ENCODE measurements at regions not wholly inside any gene's neighbourhood (a gene's known extent, or its start where the extent isn't known, plus 50 kb on each side); places are given as distances from the start of the nearest gene placed in this dataset.

DNA sequence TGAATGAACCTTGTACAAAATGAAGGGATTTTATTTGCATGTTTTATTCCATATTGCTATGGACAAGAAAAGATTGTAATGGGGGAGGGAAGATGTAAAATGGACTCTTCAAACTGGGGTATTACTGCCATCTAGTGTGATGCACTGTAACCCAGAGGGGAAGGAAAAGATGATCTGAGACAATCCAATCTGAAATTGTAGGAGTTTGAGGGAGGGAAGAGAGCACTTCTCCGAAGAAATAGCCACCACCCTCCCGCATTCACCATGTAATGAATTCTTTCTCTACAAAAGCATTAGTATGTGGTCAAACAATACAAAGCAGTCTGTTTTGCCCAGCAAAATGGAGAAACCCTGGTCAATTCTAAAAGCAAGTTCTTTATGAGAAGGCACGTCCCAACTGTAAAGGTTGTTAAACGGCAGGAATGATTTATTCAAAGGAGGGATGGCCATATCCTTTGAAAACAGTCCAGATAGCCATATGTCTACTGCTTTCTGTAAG, 679.5 kb upstream of the NRSN1 start:
- TF ChIP-seq CTCF (IDR thresholded peaks at IDR 0.05; ENCODE audit: extremely low read depth, low read depth, low read length), result peak; percentile 64
- Histone ChIP-seq H3K79me2 (ENCODE audit: insufficient read depth, low read length) (no peaks in the 10 kb centered on the region), H2AFZ (ENCODE audit: low read length) (peak overlapping the region; percentile 36), H3K4me2 (ENCODE audit: insufficient read depth, low read length) (peak overlapping the region; percentile 4), H3K27me3 (ENCODE audit: insufficient read depth, low read length) (no peaks in the 10 kb centered on the region), H3K4me1 (ENCODE audit: insufficient read depth, low read length) (no peaks in the 10 kb centered on the region), H3K27ac (ENCODE audit: low read depth, low read length) (no peak overlapping the region), H3K36me3 (ENCODE audit: insufficient read depth, low read length) (no peaks in the 10 kb centered on the region), H3K4me3 (ENCODE audit: insufficient read depth, low read length) (no peak overlapping the region), H4K20me1 (ENCODE audit: insufficient read depth, low read length) (no peaks in the 10 kb centered on the region), H3K9me3 (ENCODE audit: low read depth, low read length) (no peaks in the 10 kb centered on the region)
- peak; percentile 13 for DNase-seq (ENCODE audit: insufficient read length, low spot score, missing footprints)

- no peaks in the 10 kb centered on the region for H3K27me3 ChIP-seq (ENCODE audit: insufficient read depth, low read length)
- H2AFZ ChIP-seq (ENCODE audit: low read length), result no peak overlapping the region
- H3K79me2 ChIP-seq (ENCODE audit: insufficient read depth, low read length), result no peaks in the 10 kb centered on the region
- DNase-seq (ENCODE audit: insufficient read length, low spot score, missing footprints), result no peak
- H4K20me1 ChIP-seq (ENCODE audit: insufficient read depth, low read length), result no peaks in the 10 kb centered on the region
- H3K27ac ChIP-seq (ENCODE audit: low read depth, low read length), result no peak overlapping the region
- no peak overlapping the region for H3K4me2 ChIP-seq (ENCODE audit: insufficient read depth, low read length)
- H3K36me3 ChIP-seq (ENCODE audit: insufficient read depth, low read length), result no peaks in the 10 kb centered on the region
- H3K4me1 ChIP-seq (ENCODE audit: insufficient read depth, low read length), result no peaks in the 10 kb centered on the region
- no peak for TF ChIP-seq CTCF (IDR thresholded peaks at IDR 0.05; ENCODE audit: extremely low read depth, low read depth, low read length)
- H3K9me3 ChIP-seq (ENCODE audit: low read depth, low read length), result no peaks in the 10 kb centered on the region
- H3K4me3 ChIP-seq (ENCODE audit: insufficient read depth, low read length), result no peak overlapping the region
Measured at GRCh38 chr6:23447731-23448130, 678.3 kb upstream of the NRSN1 start.

GRCh38 chr6:23448281-23448680, 677.7 kb upstream of the NRSN1 start:
- Histone ChIP-seq H3K79me2 (ENCODE audit: insufficient read depth, low read length) (no peaks in the 10 kb centered on the region), H3K36me3 (ENCODE audit: insufficient read depth, low read length) (no peaks in the 10 kb centered on the region), H3K4me3 (ENCODE audit: insufficient read depth, low read length) (no peak overlapping the region), H3K4me1 (ENCODE audit: insufficient read depth, low read length) (no peaks in the 10 kb centered on the region), H3K9me3 (ENCODE audit: low read depth, low read length) (no peaks in the 10 kb centered on the region), H4K20me1 (ENCODE audit: insufficient read depth, low read length) (no peaks in the 10 kb centered on the region), H3K27me3 (ENCODE audit: insufficient read depth, low read length) (no peaks in the 10 kb centered on the region), H3K4me2 (ENCODE audit: insufficient read depth, low read length) (no peak overlapping the region), H3K27ac (ENCODE audit: low read depth, low read length) (no peak overlapping the region), H2AFZ (ENCODE audit: low read length) (no peak overlapping the region)
- no peak for DNase-seq (ENCODE audit: insufficient read length, low spot score, missing footprints)
- no peak for TF ChIP-seq CTCF (IDR thresholded peaks at IDR 0.05; ENCODE audit: extremely low read depth, low read depth, low read length)

DNA sequence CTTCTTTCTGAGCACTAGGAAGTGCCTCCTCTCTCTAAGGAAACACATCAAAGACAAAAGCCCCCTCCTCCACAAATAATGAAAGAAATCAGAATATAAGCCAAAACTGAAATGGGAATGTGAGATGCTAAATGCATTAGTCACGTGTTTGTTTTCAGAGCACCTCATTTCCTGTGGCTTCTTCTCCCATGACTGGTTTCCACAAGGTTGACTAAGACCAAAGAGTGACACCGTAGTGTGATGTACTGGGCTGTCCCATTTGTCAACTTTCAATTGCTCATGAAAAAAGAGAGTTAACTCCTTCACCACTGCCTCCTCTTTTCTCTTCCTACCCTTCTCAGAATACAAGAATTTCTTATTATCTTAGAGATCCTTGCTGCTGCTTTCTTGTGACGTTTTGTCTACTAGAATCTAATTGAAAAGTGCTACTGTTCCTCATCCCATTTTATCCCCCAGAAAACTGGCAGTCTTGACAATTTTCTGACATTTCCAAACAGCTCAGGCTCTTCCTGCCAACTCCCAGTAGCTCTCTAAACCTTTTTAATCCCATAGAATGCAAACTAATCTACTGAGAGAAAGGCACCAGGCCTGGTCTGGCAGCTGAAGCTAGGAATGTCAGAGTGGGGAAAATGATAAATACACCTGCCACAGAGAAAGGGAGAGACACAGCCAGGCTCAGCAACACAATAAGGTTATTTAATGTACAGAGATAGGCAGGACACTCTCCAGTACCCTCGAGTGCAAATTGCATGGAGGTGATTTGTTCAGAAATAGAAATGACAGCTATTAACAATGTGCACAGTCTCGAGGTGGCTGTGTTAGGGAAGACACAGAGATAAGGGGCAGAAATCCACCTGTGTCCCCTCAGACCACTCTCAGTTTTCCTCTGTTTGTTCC, 671.7 kb upstream of the NRSN1 start:
- no peak overlapping the region for H3K4me2 ChIP-seq (ENCODE audit: insufficient read depth, low read length)
- no peaks in the 10 kb centered on the region for H3K9me3 ChIP-seq (ENCODE audit: low read depth, low read length)
- DNase-seq (ENCODE audit: insufficient read length, low spot score, missing footprints), result no peak
- no peaks in the 10 kb centered on the region for H4K20me1 ChIP-seq (ENCODE audit: insufficient read depth, low read length)
- H3K79me2 ChIP-seq (ENCODE audit: insufficient read depth, low read length), result no peaks in the 10 kb centered on the region
- no peak for TF ChIP-seq CTCF (IDR thresholded peaks at IDR 0.05; ENCODE audit: extremely low read depth, low read depth, low read length)
- H3K27ac ChIP-seq (ENCODE audit: low read depth, low read length), result no peak overlapping the region
- no peak overlapping the region for H2AFZ ChIP-seq (ENCODE audit: low read length)
- no peaks in the 10 kb centered on the region for H3K4me1 ChIP-seq (ENCODE audit: insufficient read depth, low read length)
- no peaks in the 10 kb centered on the region for H3K27me3 ChIP-seq (ENCODE audit: insufficient read depth, low read length)
- H3K36me3 ChIP-seq (ENCODE audit: insufficient read depth, low read length), result no peaks in the 10 kb centered on the region
- H3K4me3 ChIP-seq (ENCODE audit: insufficient read depth, low read length), result no peak overlapping the region

Measured in osteoblast (primary cell).